Neural crest cell (in vitro differentiated cells): ENCODE measurements at regions not wholly inside any gene's neighbourhood (a gene's known extent, or its start where the extent isn't known, plus 50 kb on each side); places are given as distances from the start of the nearest gene placed in this dataset.
A peak's percentile ranks its signal among the peaks of the same experiment; 100 is the strongest.
"Not testable (repeated sequence)": the region's sequence is repeated elsewhere in the genome, so short reads cannot be mapped to it uniquely, and the experiment has no call there.

Source experiments
- DNase-seq: peaks from one replicate; pipeline ENCODE4 v3.0.0; 2021; ENCODE audit warnings: low read depth, mixed read lengths, low spot score
- H3K27ac Mint-ChIP-seq: one replicate; pipeline ENCODE4 v1.8.0; 2021; ENCODE audit warnings: mild to moderate bottlenecking, mixed read lengths; ENCODE audit not compliant: unreplicated experiment
- H3K27me3 Mint-ChIP-seq: 2 replicates; pipeline ENCODE4 v1.8.0; 2021; ENCODE audit warnings: low read depth, mild to moderate bottlenecking, mixed read lengths
- H3K36me3 Mint-ChIP-seq: 2 replicates; pipeline ENCODE4 v1.8.0; 2021; ENCODE audit warnings: low read depth, mild to moderate bottlenecking, mixed read lengths
- H3K4me1 Mint-ChIP-seq: 2 replicates; pipeline ENCODE4 v1.8.0; 2021; ENCODE audit warnings: mixed read lengths
- H3K4me3 Mint-ChIP-seq: one replicate; pipeline ENCODE4 v1.8.0; 2021; ENCODE audit warnings: mild to moderate bottlenecking, mixed read lengths
- H3K9me3 Mint-ChIP-seq: 2 replicates; pipeline ENCODE4 v1.8.0; 2021; ENCODE audit warnings: mixed read lengths
- CTCF ChIP-seq: fragments of 200-600 bp; sonication (generic); conservative IDR thresholded peaks from 2 replicates; pipeline ENCODE4 v1.5.0; 2021; ENCODE audit warnings: antibody characterized with exemption, mild to moderate bottlenecking

- no peak for DNase-seq
- H3K4me3 Mint-ChIP-seq = no peak overlapping the region
- no peak for TF ChIP-seq CTCF
Measured at GRCh38 chr15:60265057-60265456, 132.7 kb downstream of the ANXA2 start.

DNA sequence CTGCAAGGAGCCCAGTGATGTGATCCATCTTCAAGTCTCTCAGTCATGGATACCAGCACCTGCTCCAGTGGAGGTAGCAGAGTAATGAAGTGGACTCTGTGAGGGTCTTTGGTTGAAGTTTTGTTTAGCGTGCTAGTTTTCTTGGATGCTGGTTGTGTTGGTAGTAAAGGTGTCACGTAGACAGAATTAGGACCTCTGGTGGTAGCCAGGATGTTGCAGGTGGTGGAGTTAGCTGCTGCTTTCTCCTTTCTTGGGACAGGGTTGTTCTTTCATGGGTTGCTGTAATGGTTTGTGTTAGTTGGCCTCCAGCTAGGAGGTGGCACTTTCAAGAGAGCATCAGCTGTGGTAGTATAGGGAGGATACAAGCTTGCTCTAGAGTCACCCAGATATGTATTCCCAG is 125.2 kb downstream of the ANXA2 start:
- no peaks in the 10 kb centered on the region for H3K4me1 Mint-ChIP-seq
- DNase-seq = no peak
- peaks cover 21% of the 10 kb centered on the region for H3K9me3 Mint-ChIP-seq
- no peak for TF ChIP-seq CTCF
- peak overlapping the region; percentile 28 for H3K27ac Mint-ChIP-seq
- peaks cover 6% of the 10 kb centered on the region for H3K27me3 Mint-ChIP-seq
- peaks cover 16% of the 10 kb centered on the region for H3K36me3 Mint-ChIP-seq
- H3K4me3 Mint-ChIP-seq = no peak overlapping the region

More at GRCh38 chr15:60265057-60265456, 132.7 kb downstream of the ANXA2 start:
- no peaks in the 10 kb centered on the region for H3K36me3 Mint-ChIP-seq
- H3K4me1 Mint-ChIP-seq = no peaks in the 10 kb centered on the region
- H3K27ac Mint-ChIP-seq = no peak overlapping the region
- no peaks in the 10 kb centered on the region for H3K9me3 Mint-ChIP-seq
- peaks cover 18% of the 10 kb centered on the region for H3K27me3 Mint-ChIP-seq

DNA sequence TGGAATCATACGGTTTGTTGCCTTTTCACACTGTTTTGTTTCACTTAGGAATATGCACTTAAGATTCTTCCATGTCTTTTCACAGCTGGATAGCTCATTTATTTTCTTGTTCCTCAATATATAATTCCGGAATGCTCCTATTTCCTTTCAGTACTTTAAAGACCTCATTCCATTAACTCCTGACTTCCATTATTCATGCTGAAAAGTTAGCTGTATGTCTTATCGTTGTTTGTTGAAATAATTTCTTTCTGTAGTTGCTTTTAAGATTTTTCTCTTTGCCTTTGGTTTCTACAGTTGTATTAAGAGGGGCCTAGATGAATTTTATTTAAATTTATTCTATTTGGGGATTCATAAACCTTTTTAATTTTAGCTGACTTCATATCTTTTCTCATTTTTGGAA is 122.2 kb downstream of the ANXA2 start:
- no peak overlapping the region for H3K27ac Mint-ChIP-seq
- no peaks in the 10 kb centered on the region for H3K27me3 Mint-ChIP-seq
- peaks cover 17% of the 10 kb centered on the region for H3K9me3 Mint-ChIP-seq
- DNase-seq = no peak
- peaks cover 12% of the 10 kb centered on the region for H3K4me1 Mint-ChIP-seq
- H3K36me3 Mint-ChIP-seq = peaks cover 16% of the 10 kb centered on the region
- H3K4me3 Mint-ChIP-seq = no peak overlapping the region
- no peak for TF ChIP-seq CTCF

- peaks cover 12% of the 10 kb centered on the region for H3K4me1 Mint-ChIP-seq
- peaks cover 5% of the 10 kb centered on the region for H3K27me3 Mint-ChIP-seq
- DNase-seq = no peak
- peaks cover 9% of the 10 kb centered on the region for H3K9me3 Mint-ChIP-seq
- TF ChIP-seq CTCF = no peak
- peak overlapping the region; percentile 75 for H3K27ac Mint-ChIP-seq
- peaks cover 9% of the 10 kb centered on the region for H3K36me3 Mint-ChIP-seq
- no peak overlapping the region for H3K4me3 Mint-ChIP-seq
Measured at GRCh38 chr15:60278879-60279278, 118.9 kb downstream of the ANXA2 start.

DNA sequence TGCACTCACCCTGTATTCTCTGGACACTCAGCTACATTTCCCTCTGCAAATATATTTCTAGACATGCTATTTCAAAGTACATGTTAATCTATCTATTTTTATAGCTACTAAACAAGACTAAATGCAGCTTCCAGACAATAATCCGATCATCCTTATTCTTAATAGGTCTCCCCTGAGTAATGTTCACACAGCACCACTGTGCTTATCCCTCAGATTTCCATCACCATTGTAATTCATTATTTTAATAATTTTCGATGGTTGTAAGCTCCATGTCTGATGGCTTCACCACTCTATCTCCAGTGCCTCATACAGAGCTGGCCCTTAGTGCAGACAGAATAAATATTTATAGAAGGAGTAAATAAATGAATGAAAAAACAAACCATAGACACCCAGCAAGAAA is 117.5 kb downstream of the ANXA2 start:
- no peak for DNase-seq
- TF ChIP-seq CTCF = no peak
- Mint-ChIP-seq H3K4me3 (no peak overlapping the region), H3K27ac (no peak overlapping the region), H3K27me3 (peaks cover 12% of the 10 kb centered on the region), H3K4me1 (peaks cover 12% of the 10 kb centered on the region), H3K9me3 (peaks cover 7% of the 10 kb centered on the region), H3K36me3 (peaks cover 7% of the 10 kb centered on the region)

GRCh38 chr15:60283936-60284335 is 113.8 kb downstream of the ANXA2 start:
- Mint-ChIP-seq H3K4me3 (no peak overlapping the region), H3K36me3 (peaks cover 2% of the 10 kb centered on the region)
- no peak for TF ChIP-seq CTCF

GRCh38 chr15:60295901-60296300 is 101.9 kb downstream of the ANXA2 start:
- DNase-seq, H3K36me3 Mint-ChIP-seq, H3K27ac Mint-ChIP-seq, H3K27me3 Mint-ChIP-seq, H3K4me3 Mint-ChIP-seq, H3K4me1 Mint-ChIP-seq: not testable (repeated sequence)
- H3K9me3 Mint-ChIP-seq = peaks cover 14% of the 10 kb centered on the region

More at GRCh38 chr15:60283936-60284335, 113.8 kb downstream of the ANXA2 start:
- Mint-ChIP-seq H3K4me1 (peaks cover 3% of the 10 kb centered on the region), H3K27me3 (peaks cover 15% of the 10 kb centered on the region), H3K27ac (no peak overlapping the region), H3K9me3 (no peaks in the 10 kb centered on the region)
- no peak for DNase-seq
